Endothelial cell of umbilical vein (primary cell): ENCODE measurements at regions not wholly inside any gene's neighbourhood (a gene's known extent, or its start where the extent isn't known, plus 50 kb on each side); places are given as distances from the start of the nearest gene placed in this dataset.

Source experiments
- CTCF ChIP-seq, 2 donors: IDR thresholded peaks; 1 replicate in 1 of 2; 2 replicates in 1 of 2; pipeline ENCODE4 v1.5.1; 2011; ENCODE audit warnings: low read length in 2 of 2, mild to moderate bottlenecking in 2 of 2, moderate library complexity in 2 of 2, control low read depth in 1 of 2, inconsistent platforms in 1 of 2, low read depth in 1 of 2; ENCODE audit not compliant: insufficient read depth in 1 of 2; ENCODE audit errors: extremely low read depth in 1 of 2
- EZH2 ChIP-seq: IDR thresholded peaks from 2 replicates; pipeline ENCODE4 v1.6.1; 2012; ENCODE audit warnings: borderline replicate concordance, low read depth, mild to moderate bottlenecking, moderate library complexity, low read length, inconsistent platforms; ENCODE audit not compliant: severe bottlenecking
- MYC ChIP-seq: IDR thresholded peaks from one replicate; pipeline ENCODE4 v1.6.1; 2011; ENCODE audit warnings: mild to moderate bottlenecking, low read depth, low read length
- POLR2A ChIP-seq: IDR thresholded peaks from 2 replicates; pipeline ENCODE4 v1.6.1; 2012; ENCODE audit warnings: low read depth, mild to moderate bottlenecking, control low read depth, low read length
- POLR2AphosphoS5 ChIP-seq: IDR thresholded peaks from 2 replicates; pipeline ENCODE4 v1.6.1; 2012; ENCODE audit warnings: low read depth, mild to moderate bottlenecking, control low read depth, low read length, moderate library complexity; ENCODE audit not compliant: insufficient read depth

GRCh38 chr7:57071-57470 is 135.3 kb upstream of the FAM20C start:
- TF ChIP-seq POLR2AphosphoS5 (no peak), CTCF (IDR thresholded peaks at IDR 0.05; ENCODE audit: extremely low read depth in 1 of 2, insufficient read depth in 1 of 2, low read depth in 1 of 2, low read length in 2 of 2) (no peak), EZH2 (no peak), MYC (no peak), POLR2A (no peak)
